Suprapubic skin (tissue), 4 donors: ENCODE measurements at regions not wholly inside any gene's neighbourhood (a gene's known extent, or its start where the extent isn't known, plus 50 kb on each side); places are given as distances from the start of the nearest gene placed in this dataset.

ENCODE experiments used
- CTCF ChIP-seq, 2 donors: fragments of 200-600 bp in 1 of 2; fragments of 450-650 bp in 1 of 2; sonication (generic) in 1 of 2; IDR thresholded peaks; one replicate each; pipeline ENCODE4 v1.5.1; 2016 to 2019; ENCODE audit warnings: antibody characterized with exemption in 2 of 2, mild to moderate bottlenecking in 1 of 2, moderate library complexity in 1 of 2
- EP300 ChIP-seq: sonication (generic); formaldehyde crosslinking; IDR thresholded peaks from one replicate; pipeline ENCODE4 v1.6.1; 2017; ENCODE audit warnings: antibody characterized with exemption
- POLR2A ChIP-seq, 2 donors: fragments of 450-650 bp; IDR thresholded peaks; one replicate each; pipeline ENCODE4 v1.6.1; 2017; ENCODE audit warnings: antibody characterized with exemption in 2 of 2, mild to moderate bottlenecking in 2 of 2, moderate library complexity in 2 of 2
- POLR2AphosphoS5 ChIP-seq, 3 donors: sonication (generic); formaldehyde crosslinking; IDR thresholded peaks; one replicate each; pipeline ENCODE4 v1.6.1; 2017; ENCODE audit warnings: antibody characterized with exemption in 3 of 3

GRCh38 chr14:65877624-65878023, 465.1 kb downstream of the FUT8 start:
- TF ChIP-seq CTCF (IDR thresholded peaks at IDR 0.05) (no peak), POLR2AphosphoS5 (IDR thresholded peaks at IDR 0.05) (no peak), POLR2A (IDR thresholded peaks at IDR 0.05) (no peak), EP300 (no peak)
